Gastroesophageal sphincter (tissue), 3 donors: ENCODE measurements at regions not wholly inside any gene's neighbourhood (a gene's known extent, or its start where the extent isn't known, plus 50 kb on each side); places are given as distances from the start of the nearest gene placed in this dataset.

ENCODE experiments used
- EP300 ChIP-seq: sonication (generic); formaldehyde crosslinking; IDR thresholded peaks from one replicate; pipeline ENCODE4 v1.6.1; 2017; ENCODE audit warnings: antibody characterized with exemption, mild to moderate bottlenecking
- POLR2A ChIP-seq, 2 donors: fragments of 450-650 bp; IDR thresholded peaks; one replicate each; pipeline ENCODE4 v1.6.1; 2017; ENCODE audit warnings: antibody characterized with exemption in 2 of 2, mild to moderate bottlenecking in 2 of 2, moderate library complexity in 1 of 2
- POLR2AphosphoS5 ChIP-seq: sonication (generic); formaldehyde crosslinking; IDR thresholded peaks from one replicate; pipeline ENCODE4 v1.6.1; 2017; ENCODE audit warnings: antibody characterized with exemption
- TF ChIP-seq, protein P1 (sequence below), 4 experiments: fragments of 200-600 bp in 2 of 4; fragments of 450-650 bp in 2 of 4; sonication (generic) in 1 of 4; IDR thresholded peaks; one replicate each; pipeline ENCODE4 v1.5.1; 2017 to 2019; ENCODE audit warnings: antibody characterized with exemption in 4 of 4, mild to moderate bottlenecking in 2 of 4, moderate library complexity in 2 of 4

GRCh38 chr6:37105148-37106050 is 64.6 kb upstream of the PIM1 start:
- TF ChIP-seq EP300 (no peak), POLR2AphosphoS5 (no peak), POLR2A (IDR thresholded peaks at IDR 0.05) (no peak)
- TF ChIP-seq, protein P1, sequence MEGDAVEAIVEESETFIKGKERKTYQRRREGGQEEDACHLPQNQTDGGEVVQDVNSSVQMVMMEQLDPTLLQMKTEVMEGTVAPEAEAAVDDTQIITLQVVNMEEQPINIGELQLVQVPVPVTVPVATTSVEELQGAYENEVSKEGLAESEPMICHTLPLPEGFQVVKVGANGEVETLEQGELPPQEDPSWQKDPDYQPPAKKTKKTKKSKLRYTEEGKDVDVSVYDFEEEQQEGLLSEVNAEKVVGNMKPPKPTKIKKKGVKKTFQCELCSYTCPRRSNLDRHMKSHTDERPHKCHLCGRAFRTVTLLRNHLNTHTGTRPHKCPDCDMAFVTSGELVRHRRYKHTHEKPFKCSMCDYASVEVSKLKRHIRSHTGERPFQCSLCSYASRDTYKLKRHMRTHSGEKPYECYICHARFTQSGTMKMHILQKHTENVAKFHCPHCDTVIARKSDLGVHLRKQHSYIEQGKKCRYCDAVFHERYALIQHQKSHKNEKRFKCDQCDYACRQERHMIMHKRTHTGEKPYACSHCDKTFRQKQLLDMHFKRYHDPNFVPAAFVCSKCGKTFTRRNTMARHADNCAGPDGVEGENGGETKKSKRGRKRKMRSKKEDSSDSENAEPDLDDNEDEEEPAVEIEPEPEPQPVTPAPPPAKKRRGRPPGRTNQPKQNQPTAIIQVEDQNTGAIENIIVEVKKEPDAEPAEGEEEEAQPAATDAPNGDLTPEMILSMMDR (IDR thresholded peaks at IDR 0.05): no peak
